ENCODE measurements at regions not wholly inside any gene's neighbourhood (a gene's known extent, or its start where the extent isn't known, plus 50 kb on each side); places are given as distances from the start of the nearest gene placed in this dataset.

DNA sequence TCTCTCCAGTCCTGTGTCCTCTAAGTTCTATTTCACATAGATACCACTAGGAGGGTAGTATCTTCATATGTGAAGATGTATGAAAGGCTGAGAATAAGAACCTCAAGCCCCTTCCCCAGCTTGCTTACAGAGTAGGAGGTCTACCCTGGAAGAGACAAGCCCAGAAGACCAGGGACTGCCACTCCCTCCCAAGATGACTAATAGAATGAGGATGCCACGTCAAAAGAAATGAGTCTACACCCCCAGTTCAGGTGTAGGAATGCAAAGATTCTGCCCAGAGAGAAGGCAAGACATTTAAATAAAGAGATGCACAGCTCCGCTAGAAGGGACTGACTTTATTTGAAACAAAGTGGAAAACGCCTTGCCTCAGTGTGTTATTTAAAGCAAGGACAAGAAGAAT is 1006.0 kb upstream of the USP15 start:
- TF ChIP-seq POLR2A (IDR thresholded peaks at IDR 0.05), result no peak
- TF ChIP-seq, protein P1, sequence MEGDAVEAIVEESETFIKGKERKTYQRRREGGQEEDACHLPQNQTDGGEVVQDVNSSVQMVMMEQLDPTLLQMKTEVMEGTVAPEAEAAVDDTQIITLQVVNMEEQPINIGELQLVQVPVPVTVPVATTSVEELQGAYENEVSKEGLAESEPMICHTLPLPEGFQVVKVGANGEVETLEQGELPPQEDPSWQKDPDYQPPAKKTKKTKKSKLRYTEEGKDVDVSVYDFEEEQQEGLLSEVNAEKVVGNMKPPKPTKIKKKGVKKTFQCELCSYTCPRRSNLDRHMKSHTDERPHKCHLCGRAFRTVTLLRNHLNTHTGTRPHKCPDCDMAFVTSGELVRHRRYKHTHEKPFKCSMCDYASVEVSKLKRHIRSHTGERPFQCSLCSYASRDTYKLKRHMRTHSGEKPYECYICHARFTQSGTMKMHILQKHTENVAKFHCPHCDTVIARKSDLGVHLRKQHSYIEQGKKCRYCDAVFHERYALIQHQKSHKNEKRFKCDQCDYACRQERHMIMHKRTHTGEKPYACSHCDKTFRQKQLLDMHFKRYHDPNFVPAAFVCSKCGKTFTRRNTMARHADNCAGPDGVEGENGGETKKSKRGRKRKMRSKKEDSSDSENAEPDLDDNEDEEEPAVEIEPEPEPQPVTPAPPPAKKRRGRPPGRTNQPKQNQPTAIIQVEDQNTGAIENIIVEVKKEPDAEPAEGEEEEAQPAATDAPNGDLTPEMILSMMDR (IDR thresholded peaks at IDR 0.05), result no peak

All from right lobe of liver (tissue), 4 donors.